ENCODE measurements at regions not wholly inside any gene's neighbourhood (a gene's known extent, or its start where the extent isn't known, plus 50 kb on each side); places are given as distances from the start of the nearest gene placed in this dataset.

- H3K36me3 ChIP-seq: no peaks in the 10 kb centered on the region
- no peak overlapping the region for H3K27ac ChIP-seq
- no peaks in the 10 kb centered on the region for H3K9me3 ChIP-seq
- 75% methylated on average over 6 of the region's 6 CpGs for WGBS
- H3K4me1 ChIP-seq (replicated peaks): no peaks in the 10 kb centered on the region
- H3K4me3 ChIP-seq: no peak overlapping the region
- no peak for DNase-seq (ENCODE audit: low spot score)
- H3K27me3 ChIP-seq (replicated peaks; ENCODE audit: insufficient read depth): no peaks in the 10 kb centered on the region
- intact Hi-C loops (cut with DNase I): no loop called here
- TF ChIP-seq CTCF (IDR thresholded peaks at IDR 0.05): no peak
Observed at GRCh38 chr10:126844406-126844805, 60.8 kb upstream of the DOCK1 start.

- Histone ChIP-seq H3K27ac (no peak overlapping the region), H3K27me3 (replicated peaks; ENCODE audit: insufficient read depth) (no peaks in the 10 kb centered on the region), H3K4me1 (replicated peaks) (no peaks in the 10 kb centered on the region), H3K36me3 (no peaks in the 10 kb centered on the region), H3K9me3 (no peaks in the 10 kb centered on the region), H3K4me3 (no peak overlapping the region)
- no peak for DNase-seq (ENCODE audit: low spot score)
- intact Hi-C loops (cut with DNase I): no loop called here
- 94% methylated on average over 9 of the region's 9 CpGs for WGBS
- TF ChIP-seq POLR2AphosphoS5 (IDR thresholded peaks at IDR 0.05) (no peak), CTCF (IDR thresholded peaks at IDR 0.05) (no peak), POLR2A (IDR thresholded peaks at IDR 0.05) (no peak)
Observed at GRCh38 chr10:126846469-126846868, 58.8 kb upstream of the DOCK1 start.

- no peak for TF ChIP-seq CTCF (IDR thresholded peaks at IDR 0.05)
- no peak for TF ChIP-seq POLR2AphosphoS5 (IDR thresholded peaks at IDR 0.05)
- no peak for TF ChIP-seq POLR2A (IDR thresholded peaks at IDR 0.05)
- Histone ChIP-seq H3K27me3 (replicated peaks; ENCODE audit: insufficient read depth) (no peaks in the 10 kb centered on the region), H3K4me1 (replicated peaks) (no peaks in the 10 kb centered on the region), H3K9me3 (no peaks in the 10 kb centered on the region), H3K36me3 (no peaks in the 10 kb centered on the region), H3K27ac (no peak overlapping the region), H3K4me3 (no peak overlapping the region)
- WGBS: 92% methylated on average over 2 of the region's 2 CpGs
- intact Hi-C loops (cut with DNase I): no loop called here
- DNase-seq (ENCODE audit: low spot score): no peak
Observed at GRCh38 chr10:126846959-126847358, 58.3 kb upstream of the DOCK1 start.

GRCh38 chr10:126847666-126848065 lies 57.6 kb upstream of the DOCK1 start:
- WGBS: 93% methylated on average over 7 of the region's 7 CpGs
- intact Hi-C loops (cut with DNase I): no loop called here

More at GRCh38 chr10:126847666-126848065, 57.6 kb upstream of the DOCK1 start:
- H3K4me3 ChIP-seq: no peak overlapping the region
- no peak overlapping the region for H3K27ac ChIP-seq
- H3K9me3 ChIP-seq: no peaks in the 10 kb centered on the region
- no peak for DNase-seq (ENCODE audit: low spot score)
- H3K4me1 ChIP-seq (replicated peaks): no peaks in the 10 kb centered on the region
- H3K36me3 ChIP-seq: no peaks in the 10 kb centered on the region
- TF ChIP-seq POLR2AphosphoS5 (IDR thresholded peaks at IDR 0.05) (no peak), CTCF (IDR thresholded peaks at IDR 0.05) (no peak), POLR2A (IDR thresholded peaks at IDR 0.05) (no peak)
- H3K27me3 ChIP-seq (replicated peaks; ENCODE audit: insufficient read depth): no peaks in the 10 kb centered on the region

Measured in prostate gland (tissue), 2 donors.